Keratinocyte (primary cell): ENCODE measurements at regions not wholly inside any gene's neighbourhood (a gene's known extent, or its start where the extent isn't known, plus 50 kb on each side); places are given as distances from the start of the nearest gene placed in this dataset.

Source experiments
- EZH2 ChIP-seq: IDR thresholded peaks from one replicate; pipeline ENCODE4 v1.6.1; 2012; ENCODE audit warnings: inconsistent platforms, mild to moderate bottlenecking, low read length, moderate library complexity
- TF ChIP-seq, protein P1 (sequence below), 3 experiments: IDR thresholded peaks in 1 of 3; conservative IDR thresholded peaks in 1 of 3; optimal IDR thresholded peaks in 1 of 3; 2 replicates in 2 of 3; 3 replicates in 1 of 3; pipeline versions ENCODE3 to v1.5.1; 2011; ENCODE audit warnings: low read length in 3 of 3, mild to moderate bottlenecking in 3 of 3, moderate library complexity in 2 of 3, control low read depth in 1 of 3, inconsistent platforms in 1 of 3; ENCODE audit not compliant: insufficient read depth in 2 of 3; ENCODE audit errors: extremely low read depth in 1 of 3

DNA sequence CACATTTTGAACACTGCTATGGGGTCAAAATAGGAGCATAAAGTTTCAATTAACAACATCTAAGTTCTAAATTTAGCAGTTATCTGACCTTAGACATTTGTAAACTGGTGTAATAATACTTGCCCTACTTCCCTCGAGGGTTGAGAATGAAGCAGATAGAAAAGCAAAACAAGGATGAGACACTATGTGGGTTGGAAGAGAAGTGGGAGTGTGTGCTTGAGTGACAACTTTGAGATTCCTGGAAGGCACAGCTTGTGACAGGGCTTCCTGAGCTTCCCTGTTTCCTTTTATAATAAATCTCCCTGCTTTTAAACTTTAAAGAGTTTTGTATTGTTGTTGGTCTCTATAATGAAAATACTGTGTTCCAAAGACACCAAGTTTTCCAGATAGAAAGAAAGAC lies 128.6 kb upstream of the CHST9 start:
- TF ChIP-seq, protein P1, sequence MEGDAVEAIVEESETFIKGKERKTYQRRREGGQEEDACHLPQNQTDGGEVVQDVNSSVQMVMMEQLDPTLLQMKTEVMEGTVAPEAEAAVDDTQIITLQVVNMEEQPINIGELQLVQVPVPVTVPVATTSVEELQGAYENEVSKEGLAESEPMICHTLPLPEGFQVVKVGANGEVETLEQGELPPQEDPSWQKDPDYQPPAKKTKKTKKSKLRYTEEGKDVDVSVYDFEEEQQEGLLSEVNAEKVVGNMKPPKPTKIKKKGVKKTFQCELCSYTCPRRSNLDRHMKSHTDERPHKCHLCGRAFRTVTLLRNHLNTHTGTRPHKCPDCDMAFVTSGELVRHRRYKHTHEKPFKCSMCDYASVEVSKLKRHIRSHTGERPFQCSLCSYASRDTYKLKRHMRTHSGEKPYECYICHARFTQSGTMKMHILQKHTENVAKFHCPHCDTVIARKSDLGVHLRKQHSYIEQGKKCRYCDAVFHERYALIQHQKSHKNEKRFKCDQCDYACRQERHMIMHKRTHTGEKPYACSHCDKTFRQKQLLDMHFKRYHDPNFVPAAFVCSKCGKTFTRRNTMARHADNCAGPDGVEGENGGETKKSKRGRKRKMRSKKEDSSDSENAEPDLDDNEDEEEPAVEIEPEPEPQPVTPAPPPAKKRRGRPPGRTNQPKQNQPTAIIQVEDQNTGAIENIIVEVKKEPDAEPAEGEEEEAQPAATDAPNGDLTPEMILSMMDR (optimal IDR thresholded peaks at IDR 0.05 in 1 of 3, IDR thresholded peaks at IDR 0.05 in 1 of 3, conservative IDR thresholded peaks at IDR 0.05 in 1 of 3; ENCODE audit: extremely low read depth in 1 of 3, insufficient read depth in 2 of 3, low read length in 3 of 3): no peak
- TF ChIP-seq EZH2: no peak
